Kidney (tissue), 13 donors: ENCODE measurements at regions not wholly inside any gene's neighbourhood (a gene's known extent, or its start where the extent isn't known, plus 50 kb on each side); places are given as distances from the start of the nearest gene placed in this dataset.

Experiments used
- DNase-seq, 5 donors: peaks; one replicate each; pipeline ENCODE4 v3.0.0-alpha.2; 2013 to 2020
- FAIRE-seq: peaks from 2 replicates; lab custom pipeline; 2012; peaks lifted over from hg19 to GRCh38; lab: Jason Lieb, UNC
- H3K27ac ChIP-seq, 2 donors: one replicate each; pipeline ENCODE4 v1.7.0; 2013; ENCODE audit warnings: low read depth in 2 of 2, low read length in 2 of 2, inconsistent platforms in 1 of 2
- H3K27me3 ChIP-seq: one replicate; pipeline ENCODE4 v1.7.1; 2013; ENCODE audit warnings: low read length, inconsistent platforms; ENCODE audit not compliant: control insufficient read depth, insufficient read depth
- H3K36me3 ChIP-seq, 3 donors: one replicate each; pipeline versions ENCODE4 v1.7.0 to v1.7.1; 2013; ENCODE audit warnings: low read length in 3 of 3, control low read depth in 1 of 3, inconsistent platforms in 1 of 3; ENCODE audit not compliant: insufficient read depth in 3 of 3, control insufficient read depth in 2 of 3
- H3K4me1 ChIP-seq, 3 donors: one replicate each; pipeline versions ENCODE4 v1.7.0 to v1.7.1; 2013; ENCODE audit warnings: low read length in 3 of 3, inconsistent platforms in 1 of 3, low read depth in 1 of 3; ENCODE audit not compliant: control insufficient read depth in 2 of 3, insufficient read depth in 2 of 3
- H3K4me3 ChIP-seq, 3 donors: one replicate each; pipeline versions ENCODE4 v1.7.0 to v1.8.1; 2013; ENCODE audit warnings: low read length in 3 of 3, control low read depth in 1 of 3, inconsistent platforms in 1 of 3
- H3K9ac ChIP-seq, 3 donors: one replicate each; pipeline versions ENCODE4 v1.7.0 to v1.7.1; 2013; ENCODE audit warnings: low read length in 3 of 3, control low read depth in 1 of 3, inconsistent platforms in 1 of 3
- H3K9me3 ChIP-seq, 3 donors: one replicate each; pipeline versions ENCODE4 v1.7.0 to v1.7.1; 2013; ENCODE audit warnings: low read length in 3 of 3, control low read depth in 1 of 3, inconsistent platforms in 1 of 3; ENCODE audit not compliant: control insufficient read depth in 2 of 3, insufficient read depth in 1 of 3
- CTCF ChIP-seq: IDR thresholded peaks from 3 replicates; pipeline ENCODE4 v1.5.1; 2012; ENCODE audit warnings: mild to moderate bottlenecking, moderate library complexity, borderline replicate concordance; ENCODE audit not compliant: insufficient read depth; ENCODE audit errors: extremely low read depth
- intact Hi-C: fragments of 100-400 bp; cut with DNase I; formaldehyde crosslinking; loops from one replicate; pipeline ENCODE4 v1.11.1; 2022
- donor health status: control.
- donor health status: control.
- donor health status: control.
- donor health status: control.
- donor health status: control.
- donor health status: DM: yes; HTN: yes; CAD: no.
- donor health status: Normal renal cell carcinoma (clear cell type).

- Histone ChIP-seq H3K9me3 (no peaks in the 10 kb centered on the region), H3K27me3 (no peaks in the 10 kb centered on the region), H3K27ac (no peak overlapping the region), H3K9ac (no peak overlapping the region), H3K36me3 (no peaks in the 10 kb centered on the region), H3K4me1 (no peaks in the 10 kb centered on the region), H3K4me3 (no peak overlapping the region)
- DNase-seq (no peak), FAIRE-seq (no peak)
- no peak for TF ChIP-seq CTCF
- intact Hi-C loops, result no loop called here
Measured at GRCh38 chrX:150203248-150203645, 159.9 kb upstream of the MAMLD1 start.

DNA sequence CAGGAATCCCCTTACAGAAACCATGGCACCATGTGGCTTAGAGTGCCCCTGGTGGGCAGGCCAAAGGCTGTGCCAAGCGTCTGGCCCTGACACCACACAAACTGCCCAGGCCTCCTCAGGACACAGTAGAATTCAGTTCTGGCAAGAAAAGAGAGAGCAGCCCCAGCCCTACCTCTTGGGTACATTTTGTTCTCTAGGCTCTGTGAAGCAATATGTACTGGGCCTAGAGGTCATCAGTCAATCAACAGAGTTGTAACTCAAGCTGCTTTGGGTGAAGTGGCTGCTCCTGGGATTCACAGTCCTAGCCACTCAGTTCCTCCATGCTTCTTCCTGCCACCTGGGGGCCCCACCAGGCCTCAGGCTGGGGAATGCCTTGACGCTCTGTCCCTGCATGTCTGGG, 158.1 kb upstream of the MAMLD1 start:
- DNase-seq (no peak), FAIRE-seq (no peak)
- Histone ChIP-seq H3K9ac (no peak overlapping the region), H3K9me3 (no peaks in the 10 kb centered on the region), H3K4me3 (no peak overlapping the region), H3K27me3 (no peaks in the 10 kb centered on the region), H3K27ac (no peak overlapping the region), H3K36me3 (no peaks in the 10 kb centered on the region), H3K4me1 (no peaks in the 10 kb centered on the region)
- no peak for TF ChIP-seq CTCF
- intact Hi-C loops, result no loop called here

DNA sequence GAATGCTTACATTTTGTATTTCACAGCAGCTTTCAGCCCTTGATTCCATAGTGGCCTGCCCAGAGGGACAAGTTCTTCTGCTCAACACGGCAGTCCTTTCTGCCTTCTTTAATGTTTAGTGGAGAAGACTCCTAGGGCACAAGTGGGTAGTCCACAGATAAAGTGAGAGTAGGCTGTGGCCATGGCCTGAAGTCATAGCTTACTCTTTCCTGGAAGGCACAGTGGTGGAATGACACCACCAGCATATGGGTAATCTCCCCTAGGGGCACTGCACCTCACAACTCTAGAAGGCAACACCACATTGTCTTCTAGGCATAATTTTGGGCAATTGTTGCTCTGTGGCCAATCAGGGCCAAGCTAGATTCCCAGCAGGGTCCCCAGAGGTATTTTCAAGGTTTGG, 155.4 kb upstream of the MAMLD1 start:
- Histone ChIP-seq H3K36me3 (no peaks in the 10 kb centered on the region), H3K4me3 (no peak overlapping the region), H3K9me3 (no peaks in the 10 kb centered on the region), H3K4me1 (no peaks in the 10 kb centered on the region), H3K27me3 (no peaks in the 10 kb centered on the region), H3K9ac (no peak overlapping the region), H3K27ac (no peak overlapping the region)
- no peak for TF ChIP-seq CTCF
- intact Hi-C loops, result no loop called here
- FAIRE-seq (no peak), DNase-seq (no peak)

DNA sequence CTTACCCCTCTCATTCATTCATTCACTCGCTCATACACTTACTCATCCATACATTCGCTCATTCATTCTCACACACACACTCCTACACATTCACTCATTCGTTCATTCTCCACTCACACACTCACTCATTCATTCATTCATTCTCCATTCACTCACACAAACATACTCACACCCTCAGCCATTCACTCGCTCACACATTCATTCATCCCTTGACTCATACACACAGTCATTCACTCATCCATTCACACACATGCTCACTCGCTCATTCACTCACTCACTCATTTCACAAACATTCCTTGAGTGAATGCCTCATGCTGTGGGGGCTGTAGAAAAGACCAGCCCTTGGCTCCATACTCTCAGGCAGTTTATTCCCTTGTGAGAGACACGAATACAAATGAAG, 151.1 kb upstream of the MAMLD1 start:
- DNase-seq (no peak), FAIRE-seq (no peak)
- H3K9me3 ChIP-seq, result no peaks in the 10 kb centered on the region
- no peaks in the 10 kb centered on the region for H3K36me3 ChIP-seq
- no peaks in the 10 kb centered on the region for H3K27me3 ChIP-seq
- no peak overlapping the region for H3K4me3 ChIP-seq
- H3K4me1 ChIP-seq, result no peaks in the 10 kb centered on the region
- TF ChIP-seq CTCF, result no peak
- H3K27ac ChIP-seq, result no peak overlapping the region
- H3K9ac ChIP-seq, result no peak overlapping the region
- intact Hi-C loops, result no loop called here
